Mesendoderm (in vitro differentiated cells): ENCODE measurements at regions not wholly inside any gene's neighbourhood (a gene's known extent, or its start where the extent isn't known, plus 50 kb on each side); places are given as distances from the start of the nearest gene placed in this dataset.

Experiments used
- DNase-seq: peaks from one replicate; pipeline ENCODE4 v3.0.0; 2013
- H2AK5ac ChIP-seq: 2 replicates; pipeline ENCODE4 v1.6.1; 2013; ENCODE audit warnings: low read length, inconsistent platforms
- H2BK120ac ChIP-seq: 2 replicates; pipeline ENCODE4 v1.6.1; 2013; ENCODE audit warnings: low read depth, mild to moderate bottlenecking, low read length, moderate library complexity, mixed read lengths
- H2BK15ac ChIP-seq: replicated peaks from 2 replicates; pipeline ENCODE4 v1.6.1; 2013; ENCODE audit warnings: low read depth, mild to moderate bottlenecking, moderate library complexity
- H2BK5ac ChIP-seq: 2 replicates; pipeline ENCODE4 v1.6.1; 2013; ENCODE audit warnings: low read length, inconsistent platforms
- H3K18ac ChIP-seq: 2 replicates; pipeline ENCODE4 v1.6.1; 2013; ENCODE audit warnings: mild to moderate bottlenecking, low read length, mixed read lengths
- H3K23ac ChIP-seq: one replicate; pipeline ENCODE4 v1.6.1; 2013; ENCODE audit warnings: low read length
- H3K27ac ChIP-seq: 2 replicates; pipeline ENCODE4 v1.5.1; 2013; ENCODE audit warnings: low read depth, mild to moderate bottlenecking, inconsistent platforms, low read length, moderate library complexity
- H3K27me3 ChIP-seq: 2 replicates; pipeline ENCODE4 v1.6.1; 2013; ENCODE audit warnings: low read length, control low read depth, mild to moderate bottlenecking, inconsistent platforms; ENCODE audit not compliant: insufficient read depth, poor library complexity
- H3K36me3 ChIP-seq: 2 replicates; pipeline ENCODE4 v1.6.1; 2013; ENCODE audit warnings: low read length, inconsistent platforms; ENCODE audit not compliant: control insufficient read depth, insufficient read depth
- H3K4ac ChIP-seq: one replicate; pipeline ENCODE4 v1.6.1; 2013; ENCODE audit warnings: low read depth, mild to moderate bottlenecking, low read length, moderate library complexity
- H3K4me1 ChIP-seq: 2 replicates; pipeline ENCODE4 v1.6.1; 2013; ENCODE audit warnings: low read depth, low read length, inconsistent platforms; ENCODE audit not compliant: control insufficient read depth
- H3K4me2 ChIP-seq: 2 replicates; pipeline ENCODE4 v1.6.1; 2013; ENCODE audit warnings: low read length
- H3K4me3 ChIP-seq: 2 replicates; pipeline ENCODE4 v1.5.1; 2013; ENCODE audit warnings: mild to moderate bottlenecking, low read length
- H3K56ac ChIP-seq: one replicate; pipeline ENCODE4 v1.6.1; 2013; ENCODE audit warnings: low read length
- H3K79me1 ChIP-seq: 2 replicates; pipeline ENCODE4 v1.6.1; 2013; ENCODE audit warnings: low read length, inconsistent platforms
- H3K79me2 ChIP-seq: 2 replicates; pipeline ENCODE4 v1.6.1; 2013; ENCODE audit warnings: mild to moderate bottlenecking, low read length; ENCODE audit not compliant: control insufficient read depth, insufficient read depth
- H3K9ac ChIP-seq: 2 replicates; pipeline ENCODE4 v1.6.1; 2013; ENCODE audit warnings: low read length, inconsistent platforms
- H4K5ac ChIP-seq: one replicate; pipeline ENCODE4 v1.6.1; 2013; ENCODE audit warnings: low read length
- H4K8ac ChIP-seq: one replicate; pipeline ENCODE4 v1.6.1; 2013; ENCODE audit warnings: low read depth, mild to moderate bottlenecking, control low read depth, low read length, moderate library complexity
- WGBS: extraction: QIAGEN DNeasy Blood & Tissue Kit; methylation state at CpG from one replicate; pipeline ENCODE4 v1.1.7; 2013; ENCODE audit warnings: low lambda C conversion rate, missing lambda C conversion rate; ENCODE audit not compliant: insufficient coverage; ENCODE audit errors: extremely low coverage; 5-methylcytosine and 5-hydroxymethylcytosine counted together

DNA sequence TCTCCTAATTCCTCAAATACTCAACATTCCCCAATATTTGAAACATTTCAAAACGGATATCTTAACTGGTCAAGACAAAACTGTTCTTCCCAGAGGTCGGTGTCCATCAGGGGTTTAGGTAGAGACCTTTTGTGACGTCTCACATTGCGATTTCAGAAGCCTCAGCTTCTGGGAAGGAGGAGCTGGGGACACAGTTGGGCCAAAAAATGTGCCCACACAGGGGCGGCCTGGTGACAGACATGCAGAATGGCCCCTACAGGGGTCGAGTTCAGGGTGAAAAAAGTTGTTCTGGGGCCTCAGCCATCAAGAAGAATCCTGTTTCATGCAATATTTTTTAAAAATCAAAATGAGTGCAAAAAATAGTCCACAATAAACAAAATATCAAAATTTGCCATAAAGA is 108.7 kb upstream of the PFKP start:
- Histone ChIP-seq H3K79me2 (no peaks in the 10 kb centered on the region), H4K8ac (no peak overlapping the region), H3K36me3 (no peaks in the 10 kb centered on the region), H3K56ac (no peak overlapping the region), H3K4ac (no peak overlapping the region), H2BK5ac (no peak overlapping the region), H2AK5ac (no peak overlapping the region), H3K18ac (no peak overlapping the region), H3K4me3 (no peak overlapping the region), H3K4me2 (no peak overlapping the region), H3K79me1 (no peaks in the 10 kb centered on the region), H4K5ac (no peak overlapping the region), H2BK120ac (no peak overlapping the region), H3K4me1 (no peaks in the 10 kb centered on the region), H3K23ac (no peak overlapping the region), H3K27me3 (no peaks in the 10 kb centered on the region), H3K27ac (no peak overlapping the region), H2BK15ac (no peak overlapping the region), H3K9ac (no peak overlapping the region)
- no peak for DNase-seq
- WGBS = no CpG with 5 or more reads among the region's 6 CpGs

DNA sequence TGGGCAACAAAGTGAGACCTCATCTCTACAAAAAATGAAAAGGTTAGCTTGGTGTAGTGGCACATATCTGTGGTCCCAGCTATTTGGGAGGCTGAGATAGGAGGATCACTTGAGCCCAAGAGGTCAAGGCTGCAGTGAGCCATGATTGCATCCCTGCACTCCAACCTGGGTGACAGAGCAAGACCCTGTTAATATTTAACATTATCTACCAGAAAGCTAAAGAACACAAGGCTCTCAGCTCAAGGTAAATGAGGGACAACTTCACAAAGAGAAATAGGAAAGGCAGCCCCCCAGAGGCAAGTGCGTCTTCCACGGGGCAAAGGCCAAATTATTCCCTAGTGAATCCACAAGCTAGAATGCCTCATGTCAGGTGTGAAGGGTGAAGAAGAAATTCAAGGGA is 109.6 kb upstream of the PFKP start:
- H4K5ac ChIP-seq = no peak overlapping the region
- H3K23ac ChIP-seq = no peak overlapping the region
- H2BK5ac ChIP-seq = no peak overlapping the region
- H2AK5ac ChIP-seq = no peak overlapping the region
- H3K79me1 ChIP-seq = no peaks in the 10 kb centered on the region
- H3K27ac ChIP-seq = no peak overlapping the region
- no peaks in the 10 kb centered on the region for H3K79me2 ChIP-seq
- no peaks in the 10 kb centered on the region for H3K27me3 ChIP-seq
- DNase-seq = no peak
- H3K18ac ChIP-seq = no peak overlapping the region
- no peak overlapping the region for H3K4me2 ChIP-seq
- H3K9ac ChIP-seq = no peak overlapping the region
- no peaks in the 10 kb centered on the region for H3K36me3 ChIP-seq
- no peak overlapping the region for H2BK120ac ChIP-seq
- no peak overlapping the region for H3K56ac ChIP-seq
- no peak overlapping the region for H3K4me3 ChIP-seq
- no CpG with 5 or more reads among the region's 2 CpGs for WGBS
- no peaks in the 10 kb centered on the region for H3K4me1 ChIP-seq
- no peak overlapping the region for H4K8ac ChIP-seq
- no peak overlapping the region for H3K4ac ChIP-seq
- H2BK15ac ChIP-seq = no peak overlapping the region

DNA sequence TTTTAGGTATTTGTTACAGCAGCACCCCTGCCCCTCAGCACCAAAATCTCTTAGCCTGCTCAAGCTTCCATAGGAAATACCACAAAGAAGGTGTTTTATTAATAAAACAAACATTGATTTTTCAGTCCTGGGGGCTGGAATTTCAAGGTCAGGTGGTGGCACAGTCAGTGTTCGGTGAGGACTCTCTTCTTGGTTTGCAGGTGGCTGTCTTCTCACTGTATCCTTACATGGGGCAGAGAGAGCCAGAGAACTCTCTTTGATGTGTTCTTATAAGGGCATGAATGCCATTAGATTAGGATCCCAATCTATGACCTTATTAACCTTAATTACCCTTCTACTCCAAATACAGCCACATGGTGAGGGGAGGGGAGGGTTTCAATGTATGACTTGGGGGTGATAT is 112.3 kb upstream of the PFKP start:
- DNase-seq = no peak
- WGBS = no CpG with 5 or more reads among the region's 1 CpG
- H2BK120ac ChIP-seq = no peak overlapping the region

DNA sequence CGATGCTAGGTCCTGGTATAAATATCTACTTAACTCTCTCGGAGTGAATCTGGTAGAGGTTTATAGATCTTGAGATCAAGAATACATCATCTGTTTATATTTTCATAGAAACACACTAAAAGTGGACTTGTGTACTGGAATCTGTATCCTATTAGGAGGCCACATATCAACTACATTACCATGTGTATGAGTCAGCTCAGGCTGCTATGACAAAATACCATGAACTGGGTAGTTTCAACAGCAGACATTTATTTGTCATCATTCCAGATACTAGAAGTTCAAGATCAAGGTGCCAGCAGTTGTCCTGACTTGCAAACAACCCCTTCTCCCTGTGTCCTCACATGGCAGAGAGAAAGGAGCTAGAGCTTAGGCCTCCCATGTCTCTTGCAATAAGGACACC is 113.9 kb upstream of the PFKP start:
- Histone ChIP-seq H3K27me3 (no peaks in the 10 kb centered on the region), H3K79me1 (no peaks in the 10 kb centered on the region), H3K9ac (no peak overlapping the region), H3K36me3 (no peaks in the 10 kb centered on the region), H3K27ac (no peak overlapping the region), H4K8ac (no peak overlapping the region), H3K4me3 (no peak overlapping the region), H2AK5ac (no peak overlapping the region), H3K4ac (no peak overlapping the region), H3K23ac (no peak overlapping the region), H4K5ac (no peak overlapping the region), H3K18ac (no peak overlapping the region), H3K4me1 (no peaks in the 10 kb centered on the region), H2BK5ac (no peak overlapping the region), H3K4me2 (no peak overlapping the region), H2BK120ac (no peak overlapping the region), H3K56ac (no peak overlapping the region), H3K79me2 (no peaks in the 10 kb centered on the region), H2BK15ac (no peak overlapping the region)
- no peak for DNase-seq
- WGBS = no CpG with 5 or more reads among the region's 2 CpGs

More for the DNA sequence above, 112.3 kb upstream of the PFKP start:
- Histone ChIP-seq H3K27ac (no peak overlapping the region), H3K27me3 (no peaks in the 10 kb centered on the region), H3K9ac (no peak overlapping the region), H3K36me3 (no peaks in the 10 kb centered on the region), H3K4me2 (no peak overlapping the region), H4K8ac (no peak overlapping the region), H3K4me3 (no peak overlapping the region), H3K23ac (no peak overlapping the region), H2BK5ac (no peak overlapping the region), H3K56ac (no peak overlapping the region), H3K18ac (no peak overlapping the region), H3K4me1 (no peaks in the 10 kb centered on the region), H3K79me2 (no peaks in the 10 kb centered on the region), H2AK5ac (no peak overlapping the region), H2BK15ac (no peak overlapping the region), H3K4ac (no peak overlapping the region), H3K79me1 (no peaks in the 10 kb centered on the region), H4K5ac (no peak overlapping the region)

DNA sequence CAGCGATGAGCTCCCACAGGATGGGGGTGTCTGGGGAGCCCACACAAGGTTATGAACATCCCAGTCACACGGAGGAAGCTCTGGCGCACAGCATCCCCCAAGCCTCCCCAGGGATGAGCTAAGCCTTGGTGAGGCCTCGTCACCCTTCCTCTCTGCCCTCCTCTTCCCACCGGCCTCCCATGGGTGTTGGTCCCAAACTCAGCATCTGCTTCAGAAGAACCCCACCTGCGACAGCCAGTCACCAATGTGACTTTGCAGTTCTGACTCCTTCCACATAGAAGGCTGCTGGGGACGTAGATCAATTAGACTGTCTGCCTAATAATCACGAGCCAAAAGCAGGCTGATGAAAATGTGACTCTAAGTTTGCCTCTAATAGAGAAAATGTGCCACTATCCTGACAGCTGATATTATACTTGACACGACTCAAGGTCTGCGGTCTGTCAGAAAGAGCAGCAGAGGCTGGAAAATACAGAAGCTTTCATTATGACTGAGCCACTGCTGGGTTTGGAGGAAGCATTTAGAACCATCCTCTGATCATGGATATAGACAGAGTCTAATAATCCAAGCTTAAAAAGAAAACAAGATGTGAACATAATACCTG is 116.0 kb upstream of the PFKP start:
- Histone ChIP-seq H2AK5ac (no peak overlapping the region), H3K27ac (no peak overlapping the region)
- no CpG with 5 or more reads among the region's 10 CpGs for WGBS

DNA sequence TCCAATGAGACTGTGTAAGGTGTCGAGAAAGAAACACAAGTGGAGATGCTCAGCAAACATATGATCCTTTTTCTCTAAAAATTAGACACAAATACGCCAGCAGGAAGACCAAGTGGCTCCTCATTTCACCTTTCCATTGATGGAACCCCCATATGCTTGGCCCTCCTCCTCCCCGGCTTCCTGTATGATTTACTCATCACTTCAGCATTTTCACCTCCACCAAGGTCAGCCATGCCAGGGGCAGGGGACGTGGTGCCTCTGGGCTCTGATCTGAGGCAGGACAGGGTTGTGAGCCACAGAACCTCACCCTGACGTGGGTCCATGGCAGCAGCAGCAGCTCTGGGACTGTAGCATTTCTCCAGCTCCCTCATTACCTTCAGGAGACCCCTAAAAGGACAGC is 116.8 kb upstream of the PFKP start:
- Histone ChIP-seq H3K56ac (no peak overlapping the region), H3K79me1 (no peaks in the 10 kb centered on the region), H2BK120ac (no peak overlapping the region), H2BK5ac (no peak overlapping the region), H2AK5ac (no peak overlapping the region), H3K4ac (no peak overlapping the region), H3K27ac (no peak overlapping the region), H4K5ac (no peak overlapping the region), H3K4me3 (no peak overlapping the region), H3K27me3 (no peaks in the 10 kb centered on the region), H3K18ac (no peak overlapping the region), H3K23ac (no peak overlapping the region), H3K36me3 (no peaks in the 10 kb centered on the region), H3K4me2 (no peak overlapping the region), H3K9ac (no peak overlapping the region), H4K8ac (no peak overlapping the region), H2BK15ac (no peak overlapping the region), H3K79me2 (no peaks in the 10 kb centered on the region), H3K4me1 (no peaks in the 10 kb centered on the region)
- no peak for DNase-seq
- no CpG with 5 or more reads among the region's 5 CpGs for WGBS

More for the DNA sequence above, 116.0 kb upstream of the PFKP start:
- H3K9ac ChIP-seq = no peak overlapping the region
- H4K8ac ChIP-seq = no peak overlapping the region
- H3K4me2 ChIP-seq = no peak overlapping the region
- no peaks in the 10 kb centered on the region for H3K4me1 ChIP-seq
- H2BK15ac ChIP-seq = no peak overlapping the region
- H3K4ac ChIP-seq = no peak overlapping the region
- H3K56ac ChIP-seq = no peak overlapping the region
- no peaks in the 10 kb centered on the region for H3K27me3 ChIP-seq
- H2BK120ac ChIP-seq = no peak overlapping the region
- no peak for DNase-seq
- no peak overlapping the region for H3K23ac ChIP-seq
- no peak overlapping the region for H2BK5ac ChIP-seq
- no peak overlapping the region for H3K4me3 ChIP-seq
- no peak overlapping the region for H4K5ac ChIP-seq
- no peaks in the 10 kb centered on the region for H3K79me1 ChIP-seq
- H3K18ac ChIP-seq = no peak overlapping the region
- no peaks in the 10 kb centered on the region for H3K79me2 ChIP-seq
- H3K36me3 ChIP-seq = no peaks in the 10 kb centered on the region
